CD4-positive, alpha-beta T cell treated with Interleukin-6 at 100 ng/mL for 8 hours (primary cell): ENCODE measurements at regions not wholly inside any gene's neighbourhood (a gene's known extent, or its start where the extent isn't known, plus 50 kb on each side); places are given as distances from the start of the nearest gene placed in this dataset.
"Not testable (repeated sequence)": the region's sequence is repeated elsewhere in the genome, so short reads cannot be mapped to it uniquely, and the experiment has no call there.

Source experiments
- DNase-seq: peaks from one replicate; pipeline ENCODE4 v3.0.0-alpha.2; 2020; ENCODE audit warnings: mixed read lengths, low spot score

DNA sequence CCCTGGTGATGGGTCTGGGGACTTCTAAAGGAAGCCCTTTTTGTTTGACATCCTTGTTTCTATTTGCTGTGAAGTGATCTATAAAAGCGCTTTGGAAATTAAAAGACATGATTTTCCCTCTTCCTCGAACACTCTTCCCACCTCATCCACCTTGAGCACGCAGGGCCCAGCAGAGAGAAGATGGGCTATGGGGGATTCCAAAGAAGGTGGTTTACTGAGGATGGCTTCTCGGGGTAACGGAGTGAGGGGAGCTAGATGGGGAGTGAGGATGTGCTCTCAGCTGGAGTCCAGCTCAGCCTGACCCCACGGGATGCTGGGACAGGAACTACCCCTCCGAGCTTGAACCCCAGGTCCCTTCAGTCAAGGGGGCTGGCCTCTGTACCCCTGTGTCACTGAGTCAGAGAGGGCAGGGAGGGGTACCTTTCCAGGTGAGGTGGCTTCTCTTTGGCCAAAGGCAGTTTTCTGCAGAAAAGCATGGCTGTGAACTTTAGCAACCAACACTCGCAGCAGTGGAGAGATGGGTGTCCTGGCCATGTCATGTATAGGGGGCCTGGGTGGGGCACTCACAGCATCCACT, 180.7 kb upstream of the SMAD3 start:
- DNase-seq: no peak

DNA sequence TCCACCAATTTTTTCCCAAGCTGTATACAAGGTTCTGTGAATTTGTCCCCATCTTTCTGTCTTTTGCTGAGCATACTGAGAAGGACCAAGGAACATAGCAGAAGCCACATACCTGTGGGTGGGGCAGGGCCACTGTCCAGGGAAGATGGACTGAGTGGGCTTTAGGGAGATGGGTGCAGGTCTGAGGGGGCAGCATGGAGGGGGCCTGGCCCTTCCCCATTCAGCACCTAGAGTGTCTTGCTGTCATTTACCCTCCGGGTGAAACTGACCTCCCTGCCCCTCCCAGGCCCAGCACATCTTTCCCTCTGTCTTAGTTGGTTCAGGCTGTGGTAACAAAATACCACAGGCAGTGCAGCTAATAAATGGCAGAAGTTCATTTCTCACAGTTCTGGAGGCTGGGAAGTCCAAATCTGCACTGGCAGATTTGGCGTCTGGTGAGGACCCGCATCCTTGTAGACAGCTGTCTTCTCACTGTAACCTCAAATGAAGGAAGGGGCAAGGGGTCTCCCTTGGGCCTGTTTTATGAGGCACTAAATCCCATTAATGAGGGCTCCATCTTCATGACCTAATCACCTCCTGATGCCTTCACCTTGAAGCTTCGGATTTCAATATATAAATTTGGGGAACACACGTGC, 180.0 kb upstream of the SMAD3 start:
- DNase-seq: no peak

DNA sequence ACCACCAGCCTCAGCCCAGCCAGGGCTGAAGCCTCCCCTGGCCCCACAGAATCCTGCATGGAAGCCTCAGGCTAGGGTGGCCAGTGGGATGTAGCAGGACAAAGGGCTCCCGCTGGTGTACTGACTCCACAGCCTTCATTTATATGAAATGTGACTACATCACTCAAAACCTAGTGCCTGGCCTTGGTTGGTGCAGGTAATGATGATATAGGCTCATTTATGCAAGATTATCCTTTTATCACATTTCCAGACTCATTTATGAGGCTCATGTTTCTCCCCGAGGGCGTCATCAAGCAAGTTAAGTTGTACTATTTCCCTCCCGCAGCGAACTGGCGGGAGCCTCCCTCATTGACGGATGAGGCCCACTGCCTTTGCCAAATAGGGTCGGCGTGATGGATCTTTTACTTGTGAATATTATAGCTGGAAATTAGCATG, 179.1 kb upstream of the SMAD3 start:
- no peak for DNase-seq

DNA sequence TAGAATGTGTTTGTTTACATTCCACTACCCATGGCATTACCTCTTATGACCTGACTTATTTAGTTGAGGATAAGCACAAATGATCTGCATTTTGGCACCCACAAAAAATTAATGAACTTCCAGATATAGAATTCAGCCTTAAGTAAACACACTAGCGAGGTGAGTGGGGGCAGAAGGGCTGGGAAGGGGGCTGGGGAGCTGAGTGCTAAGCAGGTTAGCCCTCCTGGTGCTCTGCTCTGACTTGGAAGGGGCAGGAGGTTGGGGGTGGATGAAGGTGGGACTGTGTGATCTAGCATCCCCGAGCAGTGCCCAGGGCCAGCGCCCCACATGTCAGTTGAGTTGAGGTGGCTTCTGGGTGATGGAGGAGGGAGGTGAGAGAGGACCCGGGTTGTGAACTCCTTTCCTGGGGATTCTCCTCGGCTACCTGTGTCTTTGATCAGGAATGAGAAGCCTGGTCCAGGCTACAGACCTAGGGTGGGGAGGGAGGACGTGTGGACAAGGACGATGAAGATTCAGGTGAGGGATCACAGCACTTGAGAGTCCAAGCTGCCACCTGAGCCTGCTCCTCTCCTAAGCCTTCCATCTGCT, 178.6 kb upstream of the SMAD3 start:
- DNase-seq: no peak

DNA sequence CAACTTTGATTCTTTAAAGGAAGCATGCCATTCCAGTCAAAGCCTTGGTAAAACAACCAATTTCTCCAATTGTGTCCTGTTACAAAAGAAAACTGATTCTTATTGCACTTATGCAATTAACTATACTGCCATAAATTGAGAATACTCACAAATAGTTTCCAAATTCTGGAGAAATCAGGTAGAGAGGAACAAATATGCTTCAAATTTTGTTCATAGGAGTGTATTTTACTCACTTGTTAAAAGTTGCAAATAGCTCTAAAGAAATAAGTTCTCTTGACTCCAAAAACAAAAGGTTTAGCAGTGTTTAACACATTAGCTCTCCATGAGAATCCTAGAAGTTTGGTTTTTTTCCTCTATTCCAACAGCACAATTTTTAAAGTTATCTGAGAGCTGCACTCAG, 176.1 kb upstream of the SMAD3 start:
- DNase-seq: not testable (repeated sequence)

DNA sequence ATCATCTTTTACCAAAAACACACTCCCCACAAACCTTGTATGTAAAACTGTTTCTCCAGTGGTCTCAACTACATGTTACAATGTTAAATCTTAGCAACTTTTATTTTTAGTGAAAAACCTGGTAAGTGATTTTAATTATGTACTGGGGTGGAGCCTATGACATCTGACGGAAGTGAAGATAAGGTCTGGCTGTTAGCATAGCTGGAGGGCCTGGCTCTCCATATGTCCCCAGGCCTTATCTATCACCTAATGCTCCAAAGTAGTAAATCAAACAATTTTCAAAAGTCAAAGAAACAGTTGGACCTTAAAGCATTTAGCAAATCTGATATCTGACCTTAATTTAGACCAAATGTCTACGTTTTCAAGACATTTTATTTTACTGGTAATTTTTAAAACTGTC, 173.6 kb upstream of the SMAD3 start:
- DNase-seq: no peak

DNA sequence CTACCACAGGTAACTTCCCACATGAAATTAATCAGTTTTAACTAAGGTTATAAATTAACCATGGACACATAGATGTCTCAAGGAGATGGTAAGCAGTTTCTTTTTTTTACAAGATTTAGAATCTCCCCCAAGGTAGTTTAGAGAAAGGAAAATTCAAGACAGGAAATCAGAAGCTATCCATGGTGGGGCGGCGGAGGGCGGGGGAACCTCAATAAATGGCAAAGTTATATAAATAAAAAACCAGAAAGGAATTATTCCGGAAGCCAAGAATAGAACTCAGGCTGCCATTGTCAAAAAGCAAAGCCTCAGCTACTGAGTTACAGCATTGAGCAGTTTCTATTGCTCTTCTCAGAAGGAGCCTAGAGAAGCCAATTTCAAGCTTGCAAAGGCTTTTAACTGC, 172.1 kb upstream of the SMAD3 start:
- no peak for DNase-seq

DNA sequence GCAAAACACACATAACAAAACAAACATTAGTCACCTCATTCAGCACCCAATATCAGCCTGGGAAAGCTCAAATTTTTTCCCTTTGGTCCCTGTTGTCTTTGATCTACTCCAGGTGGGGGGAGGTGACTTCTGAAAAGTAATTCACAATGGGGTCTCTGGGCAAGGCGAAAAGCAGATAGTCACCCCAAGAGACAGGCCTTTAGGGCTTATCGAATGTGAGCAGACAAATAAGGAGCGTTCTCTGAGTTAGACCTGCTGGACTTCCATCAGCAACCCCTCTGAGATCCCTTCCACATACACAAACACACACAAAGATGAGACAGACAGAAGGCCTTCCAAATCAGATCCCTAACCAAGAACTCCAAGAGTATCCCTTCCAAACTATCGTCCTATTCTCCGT, 171.0 kb upstream of the SMAD3 start:
- no peak for DNase-seq

DNA sequence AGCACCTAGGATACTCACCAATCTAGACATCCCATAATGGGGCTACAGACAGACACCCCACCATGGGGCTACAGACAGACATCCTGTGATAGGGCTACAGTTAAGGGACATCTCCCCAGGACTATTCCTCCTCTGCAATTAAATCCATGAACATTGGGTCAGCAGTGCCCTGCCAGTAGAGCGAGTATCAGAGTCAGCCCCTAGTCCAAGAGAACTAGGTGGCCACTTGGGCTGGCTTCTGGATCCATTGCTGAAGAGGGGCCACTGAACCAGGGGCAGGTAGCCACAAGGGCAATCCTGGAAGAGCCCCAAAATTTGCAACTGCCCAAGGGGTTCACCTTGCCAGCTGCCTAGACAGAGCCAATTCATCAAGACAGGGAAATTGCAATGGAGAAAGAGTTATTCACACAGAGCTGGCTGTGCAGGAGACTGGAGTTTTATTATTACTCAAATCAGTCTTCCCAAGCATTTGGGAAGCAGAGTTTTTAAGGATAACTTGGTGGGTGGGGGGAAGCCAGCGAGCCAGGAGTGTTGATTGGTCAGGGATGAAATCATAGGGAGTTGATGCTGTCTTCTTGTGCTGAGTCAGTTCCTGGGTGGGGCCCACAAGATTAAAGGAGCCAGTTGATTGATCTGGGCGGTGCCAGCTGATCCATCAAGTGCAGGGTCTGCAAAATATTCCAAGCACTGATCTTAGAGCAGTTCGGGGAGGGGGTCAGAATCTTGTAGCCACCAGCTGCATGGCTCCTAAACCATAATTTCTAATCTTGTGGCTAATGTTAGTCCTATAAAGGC, 170.2 kb upstream of the SMAD3 start:
- no peak for DNase-seq

DNA sequence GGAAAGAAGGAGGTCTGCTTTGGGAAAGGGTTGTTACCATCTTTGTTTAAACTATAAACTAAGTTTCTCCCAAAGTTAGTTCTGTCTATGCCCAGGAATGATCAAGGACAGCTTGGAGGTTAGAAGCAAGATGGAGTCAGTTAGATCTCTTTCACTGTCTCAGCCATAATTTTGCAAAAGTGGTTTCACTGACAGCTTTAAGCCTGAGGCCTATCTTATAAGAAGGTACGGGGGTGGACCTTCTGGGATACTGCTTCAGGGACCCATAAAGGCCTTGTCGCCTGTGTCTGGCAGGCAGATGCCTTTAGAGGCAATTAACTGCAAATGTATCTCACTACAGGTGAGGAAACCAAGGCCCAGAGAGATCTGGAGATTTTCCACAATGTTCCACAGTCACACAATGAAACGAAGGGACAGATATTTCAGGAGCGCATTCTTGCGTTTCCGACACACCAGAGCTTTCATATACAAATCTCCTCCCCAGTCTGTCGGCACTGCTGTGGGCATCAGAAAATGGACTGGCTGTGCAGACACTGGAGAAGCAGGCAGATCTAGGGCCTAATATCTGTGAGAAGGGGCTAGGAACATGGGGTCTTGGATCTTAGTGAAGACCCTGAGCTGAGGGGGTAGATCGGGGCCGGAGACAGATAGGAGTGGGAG, 169.5 kb upstream of the SMAD3 start:
- no peak for DNase-seq

DNA sequence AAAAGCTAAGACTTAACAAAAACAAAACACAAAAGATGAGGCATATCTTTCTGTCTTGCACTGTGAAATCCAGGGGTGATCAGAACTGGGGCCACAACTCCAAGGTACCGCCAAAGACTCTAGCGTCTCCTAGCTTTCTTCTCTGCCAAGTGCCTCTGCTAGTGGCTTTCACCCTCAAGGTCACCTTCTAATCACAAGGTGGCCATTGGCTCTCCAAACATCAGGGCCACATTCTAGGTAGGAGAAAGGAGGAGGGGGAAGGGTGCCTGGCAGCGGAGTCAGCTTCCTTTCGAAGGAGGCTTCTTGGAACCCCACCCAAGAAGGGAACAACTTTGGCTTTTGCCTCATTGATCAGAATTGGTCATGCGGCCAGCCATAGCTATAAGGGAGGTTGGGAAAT, 168.8 kb upstream of the SMAD3 start:
- no peak for DNase-seq

DNA sequence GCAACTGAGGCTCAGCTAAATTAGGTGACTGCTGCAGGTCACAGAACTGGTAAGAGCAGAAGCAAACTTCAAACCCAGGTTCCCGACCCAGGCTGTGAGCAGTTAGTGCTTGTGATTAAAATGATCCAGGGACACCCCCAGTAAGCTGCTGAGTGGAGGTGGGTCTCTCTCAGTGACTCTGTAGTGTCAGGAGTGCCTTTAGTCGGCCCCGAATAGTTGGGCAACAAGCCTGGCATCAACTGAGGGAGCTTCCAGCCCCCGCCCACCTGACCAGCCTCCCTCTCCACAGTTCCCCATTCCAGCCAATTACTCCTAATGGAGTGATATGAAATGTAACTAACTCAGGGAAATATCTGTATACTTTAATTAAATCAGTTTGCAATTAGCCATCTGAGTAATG, 168.0 kb upstream of the SMAD3 start:
- no peak for DNase-seq

DNA sequence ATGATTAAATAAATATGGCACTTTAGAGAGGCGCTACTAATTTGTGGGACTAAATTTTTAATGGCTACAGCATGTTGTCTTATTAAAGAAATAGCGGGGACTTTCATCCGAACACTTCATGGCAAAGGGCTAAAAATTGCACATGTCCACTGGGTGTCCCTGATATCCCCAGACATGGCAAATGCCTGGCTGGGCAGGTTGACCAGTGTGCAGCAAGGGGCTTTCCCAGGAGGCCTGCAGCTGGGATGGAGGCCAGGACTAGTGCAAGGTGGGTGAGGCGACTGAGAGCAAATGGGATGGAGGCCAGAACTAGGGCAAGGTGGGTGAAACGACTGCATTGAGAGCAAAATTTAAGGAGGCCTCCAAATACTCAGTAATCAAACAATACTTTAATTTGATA, 167.4 kb upstream of the SMAD3 start:
- DNase-seq: no peak

DNA sequence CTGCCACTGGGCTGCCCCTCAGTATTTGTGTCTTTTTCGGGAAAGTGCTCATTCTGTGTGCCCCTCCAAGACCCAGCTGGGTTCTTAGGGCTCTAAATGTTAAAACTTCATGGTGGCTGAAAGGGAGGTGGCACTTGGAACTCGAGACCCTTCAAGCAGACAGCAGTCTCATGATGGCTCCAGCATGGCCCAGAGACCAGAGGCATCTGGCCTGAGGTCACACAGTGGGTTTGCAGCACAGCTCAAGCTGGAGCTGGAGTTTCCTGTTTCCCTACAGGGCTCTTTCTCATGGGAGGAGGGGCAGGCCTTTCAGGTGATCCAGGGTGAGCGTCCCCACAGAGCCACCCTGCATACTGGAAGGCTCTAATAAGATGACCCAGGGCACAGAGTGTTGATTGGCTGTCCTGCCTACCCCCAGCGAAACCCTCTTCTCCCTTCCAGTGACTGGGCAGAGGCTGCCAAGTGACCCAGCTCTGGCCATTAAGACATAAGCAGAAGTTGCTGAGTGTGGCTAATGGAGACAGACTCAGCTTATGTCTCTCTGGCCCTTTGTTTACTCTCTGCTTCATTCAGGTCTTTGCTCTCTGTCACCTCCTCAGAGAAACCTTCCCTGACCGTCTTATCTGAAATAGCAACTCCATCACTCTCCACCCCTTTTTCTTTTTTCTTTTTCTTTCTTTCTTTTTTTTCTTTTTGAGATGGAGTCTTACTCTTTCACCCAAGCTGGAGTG, 166.6 kb upstream of the SMAD3 start:
- DNase-seq: no peak

DNA sequence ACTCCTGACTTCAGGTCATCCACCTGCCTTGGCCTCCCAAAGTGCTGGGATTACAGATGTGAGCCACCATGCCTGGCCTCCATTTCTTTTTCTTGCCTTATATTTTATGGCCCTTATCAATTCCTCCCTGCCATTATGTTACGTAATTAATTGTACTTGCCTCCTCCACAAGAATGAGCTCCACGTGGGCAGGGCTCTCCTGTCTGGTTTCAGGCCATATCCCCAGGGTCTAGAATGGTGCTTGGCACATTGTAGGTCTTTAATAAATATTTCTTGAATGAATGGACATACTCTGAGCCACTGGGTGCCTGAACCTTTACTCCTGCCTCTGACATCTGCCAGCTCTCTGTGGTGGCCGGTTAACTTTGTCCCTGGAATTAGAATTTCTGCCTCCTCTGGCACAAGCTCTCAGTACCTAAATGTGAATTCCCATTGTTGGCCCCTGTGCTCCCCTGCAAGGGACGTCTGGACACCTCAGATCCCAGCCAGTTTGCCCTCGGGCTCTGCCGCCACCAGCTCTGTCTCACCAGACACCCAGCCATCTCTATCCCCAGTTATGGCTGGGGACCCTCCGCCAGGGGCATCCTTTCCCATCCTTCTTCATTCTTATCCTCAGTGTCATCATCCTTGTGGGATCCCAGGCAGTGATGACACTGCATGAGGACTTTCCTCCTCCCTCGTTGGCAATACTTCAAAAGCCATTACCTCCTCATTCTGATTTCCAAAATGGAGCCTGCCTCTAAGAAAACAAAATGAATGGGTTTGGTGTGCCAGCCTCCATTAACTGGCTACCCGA, 165.6 kb upstream of the SMAD3 start:
- no peak for DNase-seq

DNA sequence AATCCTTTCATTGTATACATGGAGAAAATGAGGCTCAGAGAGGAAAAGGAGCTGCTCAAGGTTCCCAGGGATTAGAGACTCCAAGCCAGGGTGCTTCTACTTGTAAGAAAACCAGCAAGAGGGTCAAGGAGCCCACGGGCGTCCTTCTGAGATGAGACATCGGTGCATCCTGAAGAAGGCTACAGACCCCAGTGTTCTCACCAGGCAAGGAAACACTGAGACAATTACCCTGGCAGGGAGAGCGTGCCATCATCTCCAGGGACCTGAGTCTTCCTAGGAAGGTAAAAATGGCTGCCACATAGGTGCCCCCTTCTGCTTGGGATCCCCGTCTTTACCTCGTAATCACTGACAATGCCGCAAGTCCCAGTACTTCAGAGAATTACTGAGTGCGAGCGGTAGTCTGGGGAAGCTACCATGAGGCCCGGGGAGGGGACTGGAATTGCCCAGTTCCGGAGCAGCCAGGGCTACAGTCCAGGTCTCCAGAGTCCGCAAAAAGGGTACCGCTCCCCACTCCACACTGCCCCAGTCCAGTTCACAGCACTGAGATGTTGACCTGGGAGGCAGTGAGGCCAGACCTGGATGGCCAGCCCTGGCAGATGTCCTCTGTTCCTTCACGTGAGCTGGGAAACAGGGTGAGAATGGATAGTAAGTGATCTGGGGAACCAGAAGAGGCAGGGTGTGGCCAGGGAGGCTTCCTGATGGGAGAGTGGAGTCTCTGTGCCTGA, 164.7 kb upstream of the SMAD3 start:
- no peak for DNase-seq

DNA sequence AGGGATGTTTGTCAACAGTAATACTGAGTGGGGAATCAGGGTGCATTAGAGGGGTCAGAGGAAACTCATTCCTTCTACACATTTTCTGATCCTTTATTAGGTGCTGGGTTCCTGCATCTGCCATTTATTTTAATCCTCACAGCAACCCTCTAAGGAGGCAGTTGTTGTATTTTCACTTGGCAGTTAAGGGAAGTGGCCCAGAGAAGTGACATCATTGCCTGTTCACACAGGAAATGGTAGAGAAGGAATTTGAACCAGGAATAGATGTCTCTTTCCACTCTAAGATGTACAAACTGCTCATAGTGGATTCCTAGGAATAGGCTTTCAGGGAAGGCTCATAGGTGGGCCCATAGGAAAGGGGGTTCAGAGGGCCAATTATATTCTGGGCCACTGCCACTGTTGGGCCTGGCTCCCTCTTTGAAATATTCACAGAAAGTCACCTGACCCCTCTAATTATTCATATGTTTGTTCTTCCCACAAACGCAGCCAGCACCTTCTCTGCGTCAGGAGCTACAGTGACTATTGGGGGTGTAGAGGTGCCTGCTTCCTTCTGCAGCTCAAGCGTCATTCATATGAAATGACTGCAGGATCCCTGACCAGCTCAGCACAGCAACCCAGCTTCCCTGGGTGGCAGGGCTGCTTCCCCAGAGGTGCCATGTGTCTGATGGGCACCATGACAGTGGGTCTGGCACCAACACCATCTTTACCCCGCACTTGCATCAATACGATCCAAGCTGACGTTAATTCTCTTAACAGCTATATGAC, 163.9 kb upstream of the SMAD3 start:
- DNase-seq: no peak

DNA sequence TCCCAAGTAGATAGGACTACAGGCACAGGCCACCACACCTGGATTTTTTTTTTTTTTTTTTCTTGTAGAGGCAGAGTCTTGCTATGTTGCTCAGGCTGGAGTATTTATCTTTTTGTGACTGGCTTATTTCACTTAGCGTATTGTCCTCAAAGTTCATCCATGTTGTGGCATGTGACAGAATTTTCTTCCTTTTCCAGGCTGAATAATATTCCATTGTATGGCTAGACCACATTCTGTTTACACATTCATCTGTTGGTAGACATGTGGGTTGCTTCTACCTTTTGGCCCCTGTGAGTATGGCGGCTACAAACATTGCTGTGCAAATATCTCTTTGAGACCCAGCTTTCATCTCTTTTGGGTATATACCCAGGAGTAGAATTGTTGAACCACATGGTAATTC, 160.2 kb upstream of the SMAD3 start:
- no peak for DNase-seq

DNA sequence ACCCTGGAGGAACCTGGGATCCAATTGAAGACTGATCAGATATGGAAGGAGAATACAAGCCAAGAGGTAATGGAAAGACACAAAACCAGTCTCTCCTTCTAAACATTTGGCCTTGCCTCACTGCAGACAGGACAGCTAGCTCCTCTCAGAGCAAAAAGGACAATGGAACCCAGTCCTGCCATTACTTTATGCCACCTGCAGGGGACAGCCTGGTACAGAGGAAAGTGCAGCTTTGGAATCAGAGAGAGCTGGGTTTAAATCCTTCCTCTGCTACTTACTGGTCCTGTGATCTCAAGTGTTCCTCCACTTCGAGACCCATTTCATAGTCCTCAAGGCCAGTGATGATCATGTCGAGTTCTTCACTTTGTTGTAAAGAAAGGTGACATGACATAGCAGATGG, 159.4 kb upstream of the SMAD3 start:
- no peak for DNase-seq
